HepG2 (cell line): ENCODE measurements at regions not wholly inside any gene's neighbourhood (a gene's known extent, or its start where the extent isn't known, plus 50 kb on each side); places are given as distances from the start of the nearest gene placed in this dataset.

Experiments
- CREM ChIP-seq, 2 experiments: sonication (generic) in 1 of 2; formaldehyde crosslinking in 1 of 2; IDR thresholded peaks; 2 replicates each; pipeline versions ENCODE4 v1.4.0 to v1.6.1; 2016 to 2020; ENCODE audit warnings: antibody characterized with exemption in 1 of 2, mild to moderate bottlenecking in 1 of 2, missing genetic modification reagents in 1 of 2
- CTCF ChIP-seq: sonication (generic); formaldehyde crosslinking; IDR thresholded peaks from 2 replicates; pipeline ENCODE4 v1.5.0; 2020; ENCODE audit warnings: mild to moderate bottlenecking, missing genetic modification reagents, moderate library complexity
- DR1 ChIP-seq: sonication (generic); formaldehyde crosslinking; IDR thresholded peaks from 2 replicates; pipeline ENCODE4 v1.8.0; 2021; ENCODE audit warnings: mild to moderate bottlenecking, missing genetic modification reagents, inconsistent platforms
- FOXP4 ChIP-seq: sonication (generic); formaldehyde crosslinking; IDR thresholded peaks from 2 replicates; pipeline ENCODE4 v1.4.0; 2020; ENCODE audit warnings: missing genetic modification reagents
- GLMP ChIP-seq: sonication (generic); formaldehyde crosslinking; IDR thresholded peaks from 2 replicates; pipeline ENCODE4 v1.9.0; 2021; ENCODE audit warnings: missing genetic modification reagents, mild to moderate bottlenecking, borderline replicate concordance
- HMG20A ChIP-seq: IDR thresholded peaks from 2 replicates; pipeline ENCODE4 v1.6.1; 2016; ENCODE audit warnings: borderline replicate concordance
- MAFK ChIP-seq, 2 experiments: IDR thresholded peaks in 1 of 2; conservative IDR thresholded peaks in 1 of 2; 2 replicates each; pipeline ENCODE4 v1.6.1; 2011; ENCODE audit warnings: improper control_type of control experiment in 2 of 2, low read length in 2 of 2
- NFE2L2 ChIP-seq: fragments of 150-350 bp; IDR thresholded peaks from 2 replicates; pipeline ENCODE4 v1.6.1; 2014; ENCODE audit warnings: low read length
- NR2C2 ChIP-seq: sonication (generic); formaldehyde crosslinking; IDR thresholded peaks from 2 replicates; pipeline ENCODE4 v1.4.0; 2020; ENCODE audit warnings: missing genetic modification reagents, mild to moderate bottlenecking, moderate library complexity, borderline replicate concordance
- PRPF4 ChIP-seq: fragments of 200-400 bp; formaldehyde crosslinking; IDR thresholded peaks from 2 replicates; pipeline ENCODE4 v1.6.1; 2016; ENCODE audit warnings: low read length, low read depth; ENCODE audit not compliant: poor library complexity, severe bottlenecking

- no peak for TF ChIP-seq DR1 (CRISPR knock-in tag)
- TF ChIP-seq NFE2L2 = no peak
- TF ChIP-seq MAFK (conservative IDR thresholded peaks at IDR 0.05 in 1 of 2, IDR thresholded peaks at IDR 0.05 in 1 of 2; ENCODE audit: low read length in 2 of 2) = no peak
- no peak for TF ChIP-seq PRPF4
- no peak for TF ChIP-seq CTCF
- no peak for TF ChIP-seq CREM (IDR thresholded peaks at IDR 0.05)
- no peak for TF ChIP-seq CREM (CRISPR knock-in tag; IDR thresholded peaks at IDR 0.05)
- no peak for TF ChIP-seq FOXP4 (CRISPR knock-in tag)
- no peak for TF ChIP-seq HMG20A (CRISPR knock-in tag)
- TF ChIP-seq GLMP = no peak
- no peak for TF ChIP-seq NR2C2 (CRISPR knock-in tag)
These were observed 542.8 kb downstream of the RFC3 start for GRCh38 chr13:34360702-34361101.
